DMS 273 (cell line): ENCODE measurements at regions not wholly inside any gene's neighbourhood (a gene's known extent, or its start where the extent isn't known, plus 50 kb on each side); places are given as distances from the start of the nearest gene placed in this dataset.

Experiments
- DNase-seq: peaks from one replicate; lab custom pipeline; 2025; ENCODE audit not compliant: unreplicated experiment; lab: John Stamatoyannopoulos, UW

DNA sequence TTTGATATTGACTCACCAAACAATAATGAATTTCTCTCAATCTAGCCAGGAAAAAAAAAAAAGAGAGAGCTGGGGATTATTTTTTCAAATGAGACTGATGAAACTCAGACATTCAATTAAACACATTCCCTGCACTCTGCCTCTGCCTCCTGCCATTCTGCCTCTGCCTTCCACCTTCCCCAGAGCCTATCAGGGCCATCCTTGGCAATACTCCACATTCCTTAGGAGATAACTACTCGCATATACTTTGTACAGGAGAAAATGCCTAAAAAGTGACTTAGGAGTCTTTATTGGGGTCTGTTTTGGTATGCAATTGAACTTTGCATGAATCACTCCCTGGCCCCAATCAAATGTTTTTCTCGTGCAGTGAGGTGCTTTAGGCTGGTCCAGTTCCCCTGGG is 246.6 kb upstream of the PLET1 start:
- DNase-seq, result no peak

DNA sequence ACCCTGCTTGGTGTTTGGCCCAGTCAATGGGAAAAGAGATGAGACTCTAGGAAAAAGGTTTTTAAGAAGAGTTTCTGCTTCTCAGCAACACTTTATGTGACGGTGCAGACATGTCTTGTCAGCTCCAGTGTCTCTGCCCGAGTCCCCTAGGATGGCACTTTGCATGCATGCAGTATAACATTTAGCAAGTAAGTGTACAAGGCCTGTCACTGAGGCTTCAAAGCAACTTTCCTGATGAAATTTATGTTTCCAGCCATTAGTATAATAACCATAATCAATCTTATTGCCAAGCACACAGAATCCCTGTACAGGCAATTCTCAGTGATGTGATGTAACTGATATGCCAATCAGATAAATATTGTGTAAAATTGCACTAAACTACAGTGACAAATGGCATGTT is 248.1 kb upstream of the PLET1 start:
- DNase-seq, result no peak

DNA sequence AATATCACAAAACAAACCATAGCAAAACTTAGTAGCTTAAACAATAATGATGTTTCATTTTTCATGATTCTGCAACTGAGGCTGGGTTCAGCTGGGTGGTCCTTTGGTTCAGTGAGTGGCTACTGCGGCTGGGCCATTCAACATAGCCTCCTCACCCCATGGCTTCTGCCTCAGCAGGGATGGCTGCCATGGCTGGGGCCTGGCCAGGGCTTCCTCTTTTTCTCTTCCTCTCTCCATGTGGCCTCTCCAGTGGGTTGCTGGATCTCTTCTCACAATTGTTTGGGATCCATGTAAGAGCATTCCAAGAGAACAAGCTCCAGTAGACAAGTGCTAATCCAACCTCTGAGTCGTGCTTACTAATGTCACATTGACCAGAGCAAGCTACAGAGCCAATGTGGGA is 248.6 kb upstream of the PLET1 start:
- DNase-seq, result no peak

DNA sequence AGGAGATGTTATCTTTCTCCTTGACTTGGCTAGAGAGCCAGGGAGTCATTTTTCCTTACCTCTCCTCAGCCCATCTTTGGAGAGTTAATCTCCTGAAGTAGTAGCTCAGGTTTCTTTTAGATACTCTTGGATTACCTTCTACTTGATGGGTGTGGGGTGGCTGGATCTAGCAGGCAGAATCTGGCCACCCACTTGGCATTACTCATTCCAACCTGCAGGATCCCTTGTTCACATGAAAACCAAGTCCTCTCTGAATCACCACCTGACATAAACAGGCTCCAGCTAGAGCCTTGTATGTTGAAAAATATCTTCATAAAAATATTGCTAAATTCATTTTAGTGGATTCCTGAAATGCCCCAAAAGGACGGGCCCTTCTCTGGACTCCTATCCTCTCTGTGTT is 250.6 kb upstream of the PLET1 start:
- DNase-seq, result no peak

DNA sequence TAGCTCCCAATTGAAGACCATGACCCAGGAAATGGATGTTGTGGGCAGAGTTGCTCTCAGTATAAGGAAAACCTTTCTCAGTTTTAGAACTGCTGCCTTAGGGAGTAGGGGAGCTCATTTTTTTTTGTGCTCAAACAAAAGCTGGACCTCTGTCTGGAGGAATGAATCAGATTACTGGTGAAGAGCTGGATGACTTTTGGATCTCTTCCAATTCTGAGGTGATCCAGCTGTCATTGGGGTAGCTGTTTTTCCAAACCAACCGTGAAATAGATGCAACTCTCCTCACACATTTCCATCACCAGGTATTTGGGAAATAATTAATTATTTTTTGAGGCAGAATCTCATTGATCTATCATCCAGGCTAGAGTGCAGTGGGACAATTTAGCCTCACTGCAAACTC is 251.3 kb upstream of the PLET1 start:
- DNase-seq, result peak; percentile 25

DNA sequence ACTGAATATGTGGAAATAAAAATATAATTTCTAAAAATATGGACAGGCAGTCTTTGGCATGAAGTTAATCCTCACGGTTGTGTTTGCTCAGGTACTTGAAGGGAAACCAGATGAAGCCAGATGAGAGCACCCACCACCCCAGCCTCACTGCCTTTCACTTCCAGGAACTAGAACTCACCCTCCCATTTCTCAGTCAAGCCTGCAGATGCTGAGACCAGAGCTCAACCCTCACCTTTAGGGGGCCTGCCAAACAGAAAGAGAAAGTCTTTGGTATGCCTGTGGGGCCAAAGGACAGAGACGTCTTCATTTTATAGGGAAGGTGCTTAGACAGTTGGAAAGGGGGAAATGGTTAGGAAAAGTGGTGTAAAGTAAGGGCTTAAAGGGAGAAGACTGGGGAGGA is 252.8 kb upstream of the PLET1 start:
- no peak for DNase-seq

DNA sequence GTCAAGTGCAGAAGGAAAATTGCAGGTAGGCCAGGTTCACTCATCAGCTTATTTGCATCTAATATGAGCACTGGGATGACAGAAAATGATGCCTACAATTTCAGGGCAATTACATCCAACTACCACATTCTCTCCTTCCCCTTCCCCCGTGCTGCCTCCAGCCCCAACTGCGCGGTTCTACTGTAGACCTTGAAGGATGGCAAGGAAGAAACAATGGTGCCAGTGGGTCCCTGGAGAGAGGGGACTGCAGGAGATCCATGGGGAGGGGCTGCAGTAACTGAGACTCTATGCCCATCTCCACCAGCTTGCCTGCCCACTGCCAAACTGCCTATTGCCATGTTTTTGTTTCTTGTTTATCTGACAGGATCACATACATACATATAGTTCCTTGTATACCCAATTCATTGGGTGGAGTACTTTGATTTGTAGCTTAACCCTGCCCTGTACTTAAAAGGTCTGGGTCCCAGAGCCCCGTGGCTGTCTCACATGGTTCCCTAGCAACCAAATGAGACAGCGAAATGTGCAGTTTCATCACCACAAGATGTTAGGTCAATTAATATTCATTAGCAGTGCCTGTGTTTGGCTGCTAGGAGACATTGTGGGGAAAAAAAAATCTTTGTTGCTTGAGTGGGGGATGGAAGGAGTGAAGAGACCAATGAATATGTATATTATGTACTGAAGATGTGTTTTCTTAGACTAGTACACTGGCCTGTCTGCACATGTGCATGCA is 253.5 kb upstream of the PLET1 start:
- peak; percentile 76 for DNase-seq

DNA sequence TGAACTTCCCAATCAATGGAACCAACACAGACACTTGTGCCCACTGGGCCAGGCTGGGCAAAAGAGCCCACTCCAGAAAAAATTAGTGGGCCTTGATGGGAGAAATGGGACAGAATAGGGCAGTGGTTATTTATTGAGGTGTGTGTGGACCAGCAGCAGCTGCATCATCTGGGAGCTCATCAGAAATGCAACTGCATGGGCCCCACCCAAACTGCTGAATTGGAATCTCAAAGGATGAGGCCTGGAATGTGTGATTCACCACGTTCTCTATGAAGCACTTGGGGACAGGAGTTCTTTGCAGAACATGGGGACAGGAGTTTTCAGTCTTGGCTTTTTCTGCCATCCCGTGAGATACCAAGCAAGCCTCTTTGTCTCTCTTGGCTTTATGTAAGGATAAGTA is 255.6 kb upstream of the PLET1 start:
- DNase-seq, result no peak

DNA sequence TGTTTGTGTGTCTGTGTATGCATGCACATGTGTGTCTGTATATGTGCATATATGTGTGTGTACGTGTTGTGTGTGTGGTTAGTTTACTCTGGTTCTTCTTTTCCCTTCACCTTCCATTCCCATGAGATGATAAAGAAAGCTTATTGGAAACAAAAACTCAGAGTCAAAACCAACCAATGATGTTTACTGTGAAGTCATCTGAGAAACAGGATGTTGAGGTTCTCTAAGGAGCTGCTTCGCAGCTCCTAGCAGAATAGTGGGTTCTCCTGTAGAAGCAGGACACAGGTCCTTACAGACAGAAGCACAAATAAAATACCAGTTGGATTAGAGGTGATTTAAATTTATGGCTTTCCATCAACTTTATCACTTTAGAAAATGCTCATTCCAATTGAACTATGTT is 256.1 kb upstream of the PLET1 start:
- no peak for DNase-seq

DNA sequence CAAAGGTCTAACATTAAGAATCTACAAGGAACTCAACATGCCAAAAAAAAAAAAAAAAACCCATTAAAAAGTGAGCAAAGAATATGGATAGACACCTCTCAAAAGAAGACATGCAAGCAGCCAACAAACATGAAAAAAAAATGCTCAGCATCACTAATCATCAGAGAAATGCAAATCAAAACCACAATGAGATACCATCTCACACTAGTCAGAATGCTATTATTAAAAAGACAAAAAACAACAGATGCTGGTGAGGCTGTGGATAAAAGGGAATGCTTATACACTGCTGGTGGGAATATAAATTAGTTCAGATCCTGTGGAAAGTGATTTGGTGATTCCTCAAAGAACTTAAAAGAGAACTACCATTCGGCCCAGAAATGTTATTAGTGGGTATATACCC is 257.7 kb upstream of the PLET1 start:
- no peak for DNase-seq

DNA sequence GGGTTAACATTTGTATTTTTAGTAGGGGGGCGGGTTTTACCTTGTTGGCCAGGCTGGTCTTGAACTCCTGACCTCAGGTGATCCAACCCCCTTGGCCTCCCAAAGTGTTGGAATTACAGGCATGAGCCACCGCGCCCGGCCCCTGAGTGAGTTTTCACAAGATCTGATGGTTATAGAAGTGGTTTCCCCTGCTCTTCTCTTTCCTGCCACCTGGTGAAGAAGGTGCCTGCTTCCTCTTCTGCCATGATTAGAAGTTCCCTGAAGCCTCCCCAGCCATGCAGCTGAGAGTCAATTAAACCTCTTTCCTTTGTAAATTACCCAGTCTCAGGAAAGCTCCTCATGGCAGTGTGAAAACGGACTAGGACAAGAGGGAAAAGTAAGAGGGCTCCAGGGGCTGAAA is 259.1 kb upstream of the PLET1 start:
- DNase-seq, result no peak

DNA sequence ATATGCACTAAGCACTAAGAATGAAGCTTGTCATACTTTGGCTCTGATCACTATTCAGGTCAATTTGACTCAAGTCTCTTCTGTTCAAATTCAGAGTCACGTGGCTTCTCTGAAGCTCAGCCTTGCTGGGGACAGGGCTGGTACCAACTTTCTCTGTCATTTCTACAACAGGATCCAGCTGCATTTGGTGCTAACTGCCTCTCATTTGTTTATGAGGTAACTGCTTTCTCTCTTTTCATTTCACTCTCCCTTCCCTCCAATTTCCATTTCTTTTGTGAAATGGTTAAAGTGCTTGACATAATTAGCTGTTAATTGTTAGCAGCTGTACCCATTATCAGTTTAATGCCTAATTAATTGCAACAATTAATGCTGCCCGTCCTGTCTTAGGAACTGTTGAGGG is 259.7 kb upstream of the PLET1 start:
- no peak for DNase-seq

DNA sequence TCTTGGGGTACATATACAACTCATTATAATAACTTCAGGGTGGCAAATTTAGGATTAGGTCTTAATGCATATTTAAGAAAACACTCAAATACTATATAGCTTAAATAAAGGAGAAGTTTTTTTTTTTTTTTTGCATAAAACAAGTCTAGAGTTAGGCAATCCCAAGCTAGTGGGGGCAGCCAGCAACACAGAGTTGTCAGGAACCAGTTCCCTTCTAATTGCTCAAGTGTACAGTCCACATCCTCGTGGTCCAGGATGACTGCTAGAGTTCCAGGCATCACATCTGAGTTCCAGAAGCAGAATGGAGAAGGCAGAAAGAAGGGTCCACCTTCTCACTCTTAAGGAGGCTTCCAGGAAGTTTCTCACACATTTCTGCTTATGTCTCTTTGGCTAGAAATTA is 261.9 kb upstream of the PLET1 start:
- no peak for DNase-seq

DNA sequence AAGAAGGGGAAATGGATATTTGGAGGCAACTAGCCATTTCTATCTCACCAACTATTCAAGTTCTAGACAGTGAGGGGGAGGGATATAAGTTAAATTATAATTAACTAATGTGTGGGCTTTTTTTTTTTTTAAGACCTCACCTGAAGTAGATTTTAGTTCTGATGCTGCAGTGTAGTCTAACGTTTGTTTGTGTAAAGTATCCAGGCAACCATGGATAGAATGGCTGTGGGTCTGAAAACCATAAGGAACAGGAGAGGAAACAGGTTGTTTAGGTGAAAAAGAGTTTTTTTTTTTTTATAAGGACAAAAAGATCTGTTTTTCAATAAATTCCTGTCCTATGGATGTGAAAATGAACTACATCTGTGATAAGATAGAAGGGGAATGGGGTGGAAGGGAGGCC is 262.4 kb upstream of the PLET1 start:
- no peak for DNase-seq

DNA sequence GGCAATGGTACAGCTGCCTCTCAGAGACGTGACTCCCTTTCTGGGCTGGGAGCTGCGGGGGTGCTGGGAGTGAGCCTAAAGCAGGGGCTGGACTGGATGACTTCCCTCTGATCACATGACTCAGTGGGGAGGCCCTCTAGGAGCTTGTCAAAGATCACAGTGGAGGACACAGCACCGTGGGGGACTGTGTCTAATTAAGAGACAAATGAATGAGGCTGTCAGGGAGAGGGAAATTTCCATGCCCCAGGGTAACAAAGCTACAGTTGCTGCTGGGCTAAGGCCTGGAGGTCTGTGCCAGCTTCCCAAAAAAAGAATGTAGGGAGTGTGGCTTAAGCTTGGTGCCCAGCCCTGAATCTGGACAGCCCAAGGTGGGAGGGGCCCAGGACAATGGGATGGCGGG is 262.8 kb upstream of the PLET1 start:
- no peak for DNase-seq

DNA sequence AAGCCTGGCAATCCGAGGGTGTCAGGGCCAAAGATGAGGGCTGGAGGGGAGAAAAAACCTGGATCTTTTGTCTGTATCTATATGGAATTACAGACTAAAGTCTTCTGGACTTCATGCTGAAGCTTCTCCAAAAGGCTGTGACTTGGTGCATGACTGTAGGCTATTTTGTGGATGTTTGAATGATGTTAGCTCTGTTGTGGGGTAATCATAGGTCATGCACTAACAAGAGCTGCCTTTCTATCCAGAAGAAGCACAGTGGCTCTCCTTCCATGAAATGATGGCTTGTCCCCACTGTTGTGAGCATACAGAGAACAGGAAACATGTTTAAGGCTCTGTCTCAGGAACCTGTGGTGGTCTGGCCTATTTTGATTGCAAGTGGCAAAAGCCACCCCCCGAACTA is 263.3 kb upstream of the PLET1 start:
- DNase-seq, result no peak

DNA sequence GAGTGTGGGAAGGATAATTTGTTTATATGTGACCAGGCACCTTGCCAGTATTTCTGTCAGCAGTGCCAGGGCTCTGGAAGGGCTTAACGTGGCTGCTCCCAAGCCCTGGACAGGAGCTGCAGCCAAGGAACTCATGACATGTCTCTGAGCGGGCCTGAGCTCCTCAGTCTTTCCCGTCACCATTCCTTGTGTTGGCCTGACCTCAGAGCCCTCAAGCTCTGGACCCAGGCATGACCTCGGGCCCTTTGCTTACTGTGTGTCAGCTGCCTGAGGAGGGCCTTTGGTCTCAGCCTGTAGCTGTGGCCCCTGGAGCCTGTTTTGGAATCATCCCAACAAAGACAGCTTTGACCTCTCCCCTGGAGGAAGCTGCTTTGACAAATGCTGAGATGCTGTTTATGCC is 264.1 kb upstream of the PLET1 start:
- peak; percentile 1 for DNase-seq

DNA sequence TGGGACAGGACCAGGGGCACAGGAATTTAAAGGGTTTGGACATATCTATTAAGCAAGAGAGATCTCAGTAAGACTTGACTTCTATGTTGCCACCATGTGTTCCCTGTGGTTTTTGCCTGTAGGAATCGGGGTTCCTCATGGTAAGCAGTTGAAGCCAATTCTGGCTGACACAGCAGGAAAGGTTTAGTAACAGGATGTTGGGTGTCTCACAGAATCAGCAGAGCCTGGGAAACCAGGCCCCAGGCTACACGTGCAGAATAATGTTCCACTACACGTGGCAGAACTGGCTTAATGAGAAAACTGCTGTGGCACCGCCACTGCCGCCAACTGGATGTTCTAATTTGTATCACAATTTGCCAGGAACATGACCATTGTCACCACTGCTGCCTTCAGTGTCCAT is 264.6 kb upstream of the PLET1 start:
- DNase-seq, result no peak

DNA sequence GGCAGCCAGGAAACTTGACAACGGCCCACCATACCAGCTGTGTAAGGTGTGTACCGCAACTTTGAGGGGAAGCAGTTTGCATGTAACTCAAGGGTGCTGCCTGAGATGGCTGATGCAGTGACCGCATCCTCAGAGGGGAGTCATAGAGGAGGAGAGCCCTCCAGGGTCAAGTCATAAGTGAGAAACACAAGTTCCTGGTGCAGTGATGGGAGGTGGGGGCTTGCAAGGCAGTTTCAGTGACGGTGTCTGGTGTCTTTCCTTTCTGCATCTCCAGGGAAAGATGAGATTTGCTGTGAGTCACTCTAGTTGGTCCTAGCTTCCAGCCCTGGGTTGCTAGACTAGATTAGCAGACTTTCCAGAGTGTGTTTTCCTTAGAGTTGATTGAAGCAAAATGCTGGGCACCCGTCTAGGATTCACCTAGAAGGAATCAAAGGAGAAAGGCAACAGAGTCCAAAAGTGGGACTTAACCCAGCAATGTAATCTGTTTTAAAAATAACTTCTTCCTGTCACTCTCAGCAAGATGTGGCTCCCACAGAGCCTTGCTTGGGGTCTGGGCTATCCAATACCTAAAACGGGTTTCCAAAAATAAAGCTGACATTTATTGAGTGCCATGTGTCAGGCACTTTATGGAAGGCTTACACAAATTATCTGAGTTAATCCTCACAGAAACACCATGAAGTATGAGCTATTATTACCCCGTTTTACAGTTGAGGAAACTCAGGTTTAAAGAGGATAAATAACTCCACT is 265.4 kb upstream of the PLET1 start:
- DNase-seq, result no peak

DNA sequence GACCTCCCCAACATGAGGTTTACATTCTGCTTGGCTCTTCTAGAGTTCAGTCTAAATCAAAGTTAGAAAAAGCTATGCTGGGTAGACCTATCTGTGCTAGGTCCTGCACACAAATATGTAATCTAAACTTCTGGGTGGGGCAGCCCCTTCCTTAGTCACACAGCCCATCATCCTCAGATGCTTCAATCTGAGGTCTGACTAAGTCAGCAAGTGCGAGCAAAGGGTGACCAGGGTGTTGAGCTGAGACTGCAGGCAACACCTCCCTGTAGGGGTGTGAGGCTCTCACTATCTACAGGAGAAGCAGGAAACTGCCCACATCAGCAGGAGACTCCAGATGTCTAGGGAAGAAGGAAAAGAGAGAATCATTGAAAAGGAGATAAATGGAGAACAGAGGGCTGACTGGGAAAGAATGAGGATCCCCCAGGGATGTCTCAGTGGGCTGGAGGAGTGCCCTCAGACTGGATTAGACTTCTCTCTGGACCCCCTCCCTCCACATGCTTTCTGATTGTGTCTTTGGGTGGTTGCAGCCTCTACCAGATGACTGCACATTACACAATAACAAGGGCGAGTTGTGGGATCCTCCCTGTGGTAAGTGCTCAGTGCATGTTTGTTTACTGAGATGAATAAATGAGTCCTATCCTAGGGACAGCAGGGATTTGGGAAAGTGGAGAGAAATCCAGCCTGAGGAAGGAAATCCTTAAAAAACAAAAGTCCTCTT is 266.2 kb upstream of the PLET1 start:
- no peak for DNase-seq

DNA sequence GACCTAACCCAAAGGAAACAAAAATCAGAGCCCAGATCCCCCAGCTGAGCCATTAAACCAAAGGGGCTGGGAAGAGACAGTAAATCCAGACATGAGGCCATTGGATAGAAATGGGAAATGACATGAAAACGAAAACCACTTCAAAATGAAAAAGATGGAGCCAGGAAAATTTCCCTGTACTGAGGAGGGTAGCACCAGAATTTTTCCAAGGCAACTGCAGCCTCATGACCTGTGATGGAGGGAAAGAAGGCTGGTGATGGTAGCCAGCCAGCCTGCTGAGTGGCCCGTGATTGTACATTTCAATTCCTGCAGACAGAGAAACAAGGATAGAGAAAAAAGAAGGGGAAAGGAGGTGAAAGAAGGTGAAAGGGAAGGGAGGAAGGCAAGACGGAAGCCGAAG is 268.4 kb upstream of the PLET1 start:
- no peak for DNase-seq

DNA sequence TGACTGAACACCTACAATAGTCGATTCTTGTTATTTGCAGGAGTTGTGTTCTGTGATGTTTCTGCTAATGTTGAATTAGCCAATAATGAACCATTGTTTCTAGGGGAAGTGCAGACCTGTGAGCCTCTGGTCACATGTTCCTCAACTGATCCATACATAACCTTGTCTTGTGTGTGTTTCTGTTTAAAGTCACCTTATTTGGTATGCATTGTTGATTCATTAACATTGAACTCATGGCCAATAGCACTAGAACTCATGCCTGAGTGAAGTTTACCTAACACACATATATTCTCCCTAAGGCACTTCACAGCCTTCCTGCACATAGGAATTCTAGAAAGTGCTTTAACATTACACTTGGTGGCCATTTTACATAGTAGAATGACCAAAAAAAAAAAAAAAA is 271.8 kb upstream of the PLET1 start:
- no peak for DNase-seq
